OCI-LY7 (cell line): ENCODE measurements at regions not wholly inside any gene's neighbourhood (a gene's known extent, or its start where the extent isn't known, plus 50 kb on each side); places are given as distances from the start of the nearest gene placed in this dataset.

Experiments
- EZH2phosphoT487 ChIP-seq: fragments of 200-600 bp; sonication (generic); IDR thresholded peaks from 2 replicates; pipeline ENCODE4 v1.6.1; 2018; ENCODE audit warnings: low read depth, borderline replicate concordance, mild to moderate bottlenecking, mixed run types, antibody characterized with exemption, low read length, moderate library complexity, mixed read lengths
- TF ChIP-seq, protein P1 (sequence below): fragments of 200-600 bp; sonication (generic); conservative IDR thresholded peaks from 2 replicates; pipeline ENCODE4 v1.5.1; 2014; ENCODE audit warnings: mild to moderate bottlenecking, antibody characterized with exemption, low read length, moderate library complexity, mixed read lengths

DNA sequence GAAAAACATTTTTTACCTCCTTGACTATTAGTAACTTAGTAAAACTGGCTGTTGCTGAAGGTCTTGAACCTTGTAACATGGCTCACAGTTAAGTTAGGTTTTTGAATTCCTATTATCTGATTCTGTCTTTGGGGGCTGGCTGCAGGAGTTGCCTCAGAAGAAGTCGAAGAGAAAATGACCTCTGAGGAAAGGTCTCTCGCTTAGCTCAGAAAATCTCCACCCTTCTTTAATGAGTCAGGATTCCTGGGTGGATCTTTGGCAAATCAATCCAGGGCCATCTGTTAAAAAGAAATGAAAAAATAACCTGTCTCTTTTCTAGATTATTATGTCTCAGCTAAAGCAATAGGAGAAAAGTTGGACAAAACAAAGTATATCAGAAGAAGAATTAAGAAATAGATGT is 267.8 kb upstream of the SEMA3C start:
- TF ChIP-seq, protein P1, sequence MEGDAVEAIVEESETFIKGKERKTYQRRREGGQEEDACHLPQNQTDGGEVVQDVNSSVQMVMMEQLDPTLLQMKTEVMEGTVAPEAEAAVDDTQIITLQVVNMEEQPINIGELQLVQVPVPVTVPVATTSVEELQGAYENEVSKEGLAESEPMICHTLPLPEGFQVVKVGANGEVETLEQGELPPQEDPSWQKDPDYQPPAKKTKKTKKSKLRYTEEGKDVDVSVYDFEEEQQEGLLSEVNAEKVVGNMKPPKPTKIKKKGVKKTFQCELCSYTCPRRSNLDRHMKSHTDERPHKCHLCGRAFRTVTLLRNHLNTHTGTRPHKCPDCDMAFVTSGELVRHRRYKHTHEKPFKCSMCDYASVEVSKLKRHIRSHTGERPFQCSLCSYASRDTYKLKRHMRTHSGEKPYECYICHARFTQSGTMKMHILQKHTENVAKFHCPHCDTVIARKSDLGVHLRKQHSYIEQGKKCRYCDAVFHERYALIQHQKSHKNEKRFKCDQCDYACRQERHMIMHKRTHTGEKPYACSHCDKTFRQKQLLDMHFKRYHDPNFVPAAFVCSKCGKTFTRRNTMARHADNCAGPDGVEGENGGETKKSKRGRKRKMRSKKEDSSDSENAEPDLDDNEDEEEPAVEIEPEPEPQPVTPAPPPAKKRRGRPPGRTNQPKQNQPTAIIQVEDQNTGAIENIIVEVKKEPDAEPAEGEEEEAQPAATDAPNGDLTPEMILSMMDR = no peak
- TF ChIP-seq EZH2phosphoT487 = no peak
